ENCODE measurements at regions not wholly inside any gene's neighbourhood (a gene's known extent, or its start where the extent isn't known, plus 50 kb on each side); places are given as distances from the start of the nearest gene placed in this dataset.

- no TSS peak for BruUV-seq (replicated peaks)
- CTCF ChIA-PET: no interaction called here
Observed at GRCh38 chr10:130666215-130666614, 530.0 kb downstream of the GLRX3 start.

GRCh38 chr10:130686689-130687300 is 550.6 kb downstream of the GLRX3 start:
- DNase-seq: no peak
- CTCF ChIA-PET: no interaction called here
- Mint-ChIP-seq H3K27ac (ENCODE audit: unreplicated experiment) (no peak overlapping the region), H3K4me1 (ENCODE audit: low read depth, unreplicated experiment) (no peaks in the 10 kb centered on the region), H3K4me3 (ENCODE audit: low read depth, unreplicated experiment) (no peak overlapping the region), H3K36me3 (ENCODE audit: insufficient read depth, unreplicated experiment) (no peaks in the 10 kb centered on the region), H3K9me3 (ENCODE audit: low read depth, unreplicated experiment) (peaks cover 6% of the 10 kb centered on the region), H3K27me3 (ENCODE audit: unreplicated experiment) (no peaks in the 10 kb centered on the region)
- TF ChIP-seq CTCF (IDR thresholded peaks at IDR 0.05; ENCODE audit: unreplicated experiment): no peak
- intact Hi-C loops (cut with micrococcal nuclease; ENCODE audit: unreplicated experiment): no loop called here
- BruUV-seq (replicated peaks): no TSS peak

More at GRCh38 chr10:130666215-130666614, 530.0 kb downstream of the GLRX3 start:
- TF ChIP-seq CTCF (IDR thresholded peaks at IDR 0.05; ENCODE audit: unreplicated experiment): no peak
- Mint-ChIP-seq H3K27me3 (ENCODE audit: unreplicated experiment) (no peaks in the 10 kb centered on the region), H3K36me3 (ENCODE audit: insufficient read depth, unreplicated experiment) (no peaks in the 10 kb centered on the region), H3K4me3 (ENCODE audit: low read depth, unreplicated experiment) (no peak overlapping the region), H3K9me3 (ENCODE audit: low read depth, unreplicated experiment) (peaks cover 7% of the 10 kb centered on the region), H3K27ac (ENCODE audit: unreplicated experiment) (no peak overlapping the region), H3K4me1 (ENCODE audit: low read depth, unreplicated experiment) (no peaks in the 10 kb centered on the region)
- DNase-seq: no peak
- intact Hi-C loops (cut with micrococcal nuclease; ENCODE audit: unreplicated experiment): no loop called here

GRCh38 chr10:130687566-130687965 is 551.4 kb downstream of the GLRX3 start:
- TF ChIP-seq CTCF (IDR thresholded peaks at IDR 0.05; ENCODE audit: unreplicated experiment): no peak
- H3K36me3 Mint-ChIP-seq (ENCODE audit: insufficient read depth, unreplicated experiment): no peaks in the 10 kb centered on the region
- CTCF ChIA-PET: no interaction called here
- intact Hi-C loops (cut with micrococcal nuclease; ENCODE audit: unreplicated experiment): no loop called here
- no TSS peak for BruUV-seq (replicated peaks)
- no peak overlapping the region for H3K4me3 Mint-ChIP-seq (ENCODE audit: low read depth, unreplicated experiment)
- no peaks in the 10 kb centered on the region for H3K27me3 Mint-ChIP-seq (ENCODE audit: unreplicated experiment)
- no peak overlapping the region for H3K27ac Mint-ChIP-seq (ENCODE audit: unreplicated experiment)
- no peaks in the 10 kb centered on the region for H3K4me1 Mint-ChIP-seq (ENCODE audit: low read depth, unreplicated experiment)
- DNase-seq: no peak
- H3K9me3 Mint-ChIP-seq (ENCODE audit: low read depth, unreplicated experiment): peaks cover 6% of the 10 kb centered on the region

GRCh38 chr10:130689743-130690626 is 553.8 kb downstream of the GLRX3 start:
- Mint-ChIP-seq H3K36me3 (ENCODE audit: insufficient read depth, unreplicated experiment) (no peaks in the 10 kb centered on the region), H3K4me1 (ENCODE audit: low read depth, unreplicated experiment) (no peaks in the 10 kb centered on the region), H3K27ac (ENCODE audit: unreplicated experiment) (no peak overlapping the region), H3K4me3 (ENCODE audit: low read depth, unreplicated experiment) (no peak overlapping the region), H3K9me3 (ENCODE audit: low read depth, unreplicated experiment) (peaks cover 5% of the 10 kb centered on the region), H3K27me3 (ENCODE audit: unreplicated experiment) (no peaks in the 10 kb centered on the region)
- no peak for TF ChIP-seq CTCF (IDR thresholded peaks at IDR 0.05; ENCODE audit: unreplicated experiment)
- DNase-seq: no peak
- BruUV-seq (replicated peaks): no TSS peak
- CTCF ChIA-PET: no interaction called here
- intact Hi-C loops (cut with micrococcal nuclease; ENCODE audit: unreplicated experiment): no loop called here
